ENCODE measurements at regions not wholly inside any gene's neighbourhood (a gene's known extent, or its start where the extent isn't known, plus 50 kb on each side); places are given as distances from the start of the nearest gene placed in this dataset.

DNA sequence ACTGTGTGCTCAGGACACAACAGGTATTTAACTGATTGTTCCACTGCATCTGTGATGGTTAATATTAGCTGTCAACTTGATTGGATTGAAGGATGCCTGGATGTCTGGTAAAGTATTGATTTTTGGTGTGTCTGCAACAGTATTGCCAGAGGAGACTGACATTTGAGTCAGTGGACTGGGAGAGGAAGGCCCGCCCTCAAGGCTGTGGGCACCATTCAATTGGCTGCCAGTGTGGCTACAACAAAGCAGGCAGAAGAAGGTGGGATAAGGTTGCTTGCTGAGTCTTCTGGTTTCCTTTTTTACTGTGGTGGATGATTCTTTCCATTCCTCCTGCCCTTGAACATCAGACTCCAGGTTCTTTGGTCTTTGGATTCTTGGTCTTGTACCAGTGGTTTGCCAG is 137.1 kb upstream of the FAM13C start:
- H3K9me2 ChIP-seq (replicated peaks; ENCODE audit: insufficient read depth, low read length): no peaks in the 10 kb centered on the region
- no peaks in the 10 kb centered on the region for H3F3A ChIP-seq (ENCODE audit: insufficient read depth, low read length)
- H4K20me1 ChIP-seq (ENCODE audit: insufficient read depth, low read length): no peaks in the 10 kb centered on the region
- H3K9me3 ChIP-seq (replicated peaks; ENCODE audit: insufficient read depth, low read length): no peaks in the 10 kb centered on the region
- H3K4me3 ChIP-seq (ENCODE audit: low read length): no peak overlapping the region
- H3K4me1 ChIP-seq (ENCODE audit: low read length): no peaks in the 10 kb centered on the region
- TF ChIP-seq EZH2 (optimal IDR thresholded peaks at IDR 0.05; ENCODE audit: low read depth, low read length) (no peak), EZH2phosphoT487 (IDR thresholded peaks at IDR 0.05; ENCODE audit: low read length) (no peak)
- TF ChIP-seq, protein P1, sequence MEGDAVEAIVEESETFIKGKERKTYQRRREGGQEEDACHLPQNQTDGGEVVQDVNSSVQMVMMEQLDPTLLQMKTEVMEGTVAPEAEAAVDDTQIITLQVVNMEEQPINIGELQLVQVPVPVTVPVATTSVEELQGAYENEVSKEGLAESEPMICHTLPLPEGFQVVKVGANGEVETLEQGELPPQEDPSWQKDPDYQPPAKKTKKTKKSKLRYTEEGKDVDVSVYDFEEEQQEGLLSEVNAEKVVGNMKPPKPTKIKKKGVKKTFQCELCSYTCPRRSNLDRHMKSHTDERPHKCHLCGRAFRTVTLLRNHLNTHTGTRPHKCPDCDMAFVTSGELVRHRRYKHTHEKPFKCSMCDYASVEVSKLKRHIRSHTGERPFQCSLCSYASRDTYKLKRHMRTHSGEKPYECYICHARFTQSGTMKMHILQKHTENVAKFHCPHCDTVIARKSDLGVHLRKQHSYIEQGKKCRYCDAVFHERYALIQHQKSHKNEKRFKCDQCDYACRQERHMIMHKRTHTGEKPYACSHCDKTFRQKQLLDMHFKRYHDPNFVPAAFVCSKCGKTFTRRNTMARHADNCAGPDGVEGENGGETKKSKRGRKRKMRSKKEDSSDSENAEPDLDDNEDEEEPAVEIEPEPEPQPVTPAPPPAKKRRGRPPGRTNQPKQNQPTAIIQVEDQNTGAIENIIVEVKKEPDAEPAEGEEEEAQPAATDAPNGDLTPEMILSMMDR (IDR thresholded peaks at IDR 0.05; ENCODE audit: low read length): no peak
- no peaks in the 10 kb centered on the region for H3K27me3 ChIP-seq (replicated peaks; ENCODE audit: insufficient read depth, low read length)
- H3K79me2 ChIP-seq (ENCODE audit: low read length): no peaks in the 10 kb centered on the region
- H3K36me3 ChIP-seq (replicated peaks; ENCODE audit: insufficient read depth, low read length): no peaks in the 10 kb centered on the region
- H3K4me2 ChIP-seq (ENCODE audit: low read depth, low read length): peak overlapping the region; percentile 38; the same call in 1 of the 2 replicates
- no peak overlapping the region for H3K27ac ChIP-seq (ENCODE audit: low read length)
- no peak overlapping the region for H3K9ac ChIP-seq (ENCODE audit: low read length)
- peak overlapping the region; percentile 57; the same call in 1 of the 2 replicates for H2AFZ ChIP-seq (ENCODE audit: low read length)
- peak; percentile 19 for DNase-seq

GRCh38 chr10:59493017-59493416 is 130.7 kb upstream of the FAM13C start:
- Histone ChIP-seq H3K4me1 (ENCODE audit: low read length) (no peaks in the 10 kb centered on the region), H3K4me2 (ENCODE audit: low read depth, low read length) (no peak overlapping the region), H3K79me2 (ENCODE audit: low read length) (no peaks in the 10 kb centered on the region), H3K36me3 (replicated peaks; ENCODE audit: insufficient read depth, low read length) (no peaks in the 10 kb centered on the region), H4K20me1 (ENCODE audit: insufficient read depth, low read length) (no peaks in the 10 kb centered on the region), H2AFZ (ENCODE audit: low read length) (no peak overlapping the region), H3K9me3 (replicated peaks; ENCODE audit: insufficient read depth, low read length) (no peaks in the 10 kb centered on the region), H3K27me3 (replicated peaks; ENCODE audit: insufficient read depth, low read length) (no peaks in the 10 kb centered on the region), H3K27ac (ENCODE audit: low read length) (no peak overlapping the region), H3F3A (ENCODE audit: insufficient read depth, low read length) (no peaks in the 10 kb centered on the region), H3K9me2 (replicated peaks; ENCODE audit: insufficient read depth, low read length) (no peaks in the 10 kb centered on the region), H3K9ac (ENCODE audit: low read length) (no peak overlapping the region), H3K4me3 (ENCODE audit: low read length) (no peak overlapping the region)
- TF ChIP-seq EZH2 (optimal IDR thresholded peaks at IDR 0.05; ENCODE audit: low read depth, low read length) (no peak), EZH2phosphoT487 (IDR thresholded peaks at IDR 0.05; ENCODE audit: low read length) (no peak)
- TF ChIP-seq, protein P1 (IDR thresholded peaks at IDR 0.05; ENCODE audit: low read length): no peak
- DNase-seq: no peak

GRCh38 chr10:59479426-59479825 is 117.1 kb upstream of the FAM13C start:
- Histone ChIP-seq H3K27ac (ENCODE audit: low read length) (no peak overlapping the region), H3K9me2 (replicated peaks; ENCODE audit: insufficient read depth, low read length) (no peaks in the 10 kb centered on the region), H3K9ac (ENCODE audit: low read length) (no peak overlapping the region), H3K27me3 (replicated peaks; ENCODE audit: insufficient read depth, low read length) (no peaks in the 10 kb centered on the region), H3K9me3 (replicated peaks; ENCODE audit: insufficient read depth, low read length) (no peaks in the 10 kb centered on the region), H3K79me2 (ENCODE audit: low read length) (no peaks in the 10 kb centered on the region), H3K36me3 (replicated peaks; ENCODE audit: insufficient read depth, low read length) (no peaks in the 10 kb centered on the region), H3F3A (ENCODE audit: insufficient read depth, low read length) (no peaks in the 10 kb centered on the region), H4K20me1 (ENCODE audit: insufficient read depth, low read length) (no peaks in the 10 kb centered on the region), H3K4me3 (ENCODE audit: low read length) (no peak overlapping the region), H3K4me1 (ENCODE audit: low read length) (no peaks in the 10 kb centered on the region), H3K4me2 (ENCODE audit: low read depth, low read length) (no peak overlapping the region), H2AFZ (ENCODE audit: low read length) (no peak overlapping the region)
- DNase-seq: no peak
- TF ChIP-seq, protein P1 (IDR thresholded peaks at IDR 0.05; ENCODE audit: low read length): no peak
- no peak for TF ChIP-seq EZH2 (optimal IDR thresholded peaks at IDR 0.05; ENCODE audit: low read depth, low read length)
- TF ChIP-seq EZH2phosphoT487 (IDR thresholded peaks at IDR 0.05; ENCODE audit: low read length): no peak

Measured in MM.1S (cell line).